Neural progenitor cell (in vitro differentiated cells): ENCODE measurements at regions not wholly inside any gene's neighbourhood (a gene's known extent, or its start where the extent isn't known, plus 50 kb on each side); places are given as distances from the start of the nearest gene placed in this dataset.

ENCODE experiments used
- DNase-seq: peaks from one replicate; pipeline ENCODE4 v3.0.0-alpha.2; 2016; ENCODE audit warnings: low spot score
- H2AFZ ChIP-seq: fragments of 200-600 bp; sonication (generic); replicated peaks from 2 replicates; pipeline ENCODE4 v1.6.1; 2016; ENCODE audit warnings: antibody characterized with exemption
- H3F3A ChIP-seq: fragments of 200-600 bp; sonication (generic); 2 replicates; pipeline ENCODE4 v1.6.1; 2016; ENCODE audit warnings: antibody characterized with exemption, low read depth
- H3K27ac ChIP-seq: fragments of 200-600 bp; sonication (generic); 2 replicates; pipeline ENCODE4 v1.5.1; 2016; ENCODE audit warnings: mild to moderate bottlenecking
- H3K27me3 ChIP-seq: fragments of 200-600 bp; sonication (generic); 2 replicates; pipeline ENCODE4 v1.6.1; 2016; ENCODE audit warnings: mild to moderate bottlenecking, moderate library complexity
- H3K36me3 ChIP-seq: fragments of 200-600 bp; sonication (generic); 2 replicates; pipeline ENCODE4 v1.5.1; 2016
- H3K4me1 ChIP-seq: fragments of 200-600 bp; sonication (generic); 2 replicates; pipeline ENCODE4 v1.6.1; 2016; ENCODE audit warnings: mixed run types
- H3K4me2 ChIP-seq: fragments of 200-600 bp; sonication (generic); 2 replicates; pipeline ENCODE4 v1.6.1; 2016
- H3K4me3 ChIP-seq: fragments of 200-600 bp; sonication (generic); 2 replicates; pipeline ENCODE4 v1.5.1; 2016
- H3K79me2 ChIP-seq: fragments of 200-600 bp; sonication (generic); 2 replicates; pipeline ENCODE4 v1.6.1; 2016; ENCODE audit warnings: low read depth
- H3K9ac ChIP-seq: fragments of 200-600 bp; sonication (generic); 2 replicates; pipeline ENCODE4 v1.6.1; 2016
- H3K9me3 ChIP-seq: fragments of 200-600 bp; sonication (generic); 2 replicates; pipeline ENCODE4 v1.5.1; 2016; ENCODE audit warnings: low read depth
- H4K20me1 ChIP-seq: fragments of 200-600 bp; sonication (generic); 2 replicates; pipeline ENCODE4 v1.6.1; 2016; ENCODE audit warnings: low read depth
- H3K27ac Mint-ChIP-seq: 3 replicates; pipeline ENCODE4 v1.8.0; 2021; ENCODE audit warnings: mixed read lengths
- H3K27me3 Mint-ChIP-seq: 2 replicates; pipeline ENCODE4 v1.8.0; 2022; ENCODE audit warnings: low read depth, mild to moderate bottlenecking, inconsistent platforms, moderate library complexity, mixed read lengths; ENCODE audit not compliant: insufficient read depth
- H3K36me3 Mint-ChIP-seq: 3 replicates; pipeline ENCODE4 v1.8.0; 2021; ENCODE audit warnings: mixed read lengths
- H3K4me1 Mint-ChIP-seq: 3 replicates; pipeline ENCODE4 v1.8.0; 2021; ENCODE audit warnings: mixed read lengths
- H3K4me3 Mint-ChIP-seq: 3 replicates; pipeline ENCODE4 v1.8.0; 2021; ENCODE audit warnings: mild to moderate bottlenecking, moderate library complexity, mixed read lengths
- H3K9me3 Mint-ChIP-seq: 3 replicates; pipeline ENCODE4 v1.8.0; 2020; ENCODE audit warnings: mixed read lengths
- CTCF ChIP-seq: fragments of 200-600 bp; sonication (generic); IDR thresholded peaks from 2 replicates; pipeline ENCODE4 v1.5.1; 2017; ENCODE audit warnings: antibody characterized with exemption, mild to moderate bottlenecking
- EZH2 ChIP-seq: fragments of 200-600 bp; sonication (generic); IDR thresholded peaks from 2 replicates; pipeline ENCODE4 v1.6.1; 2017; ENCODE audit warnings: antibody characterized with exemption, mild to moderate bottlenecking, moderate library complexity
- EZH2phosphoT487 ChIP-seq: fragments of 200-600 bp; sonication (generic); IDR thresholded peaks from 2 replicates; pipeline ENCODE4 v1.6.1; 2017; ENCODE audit warnings: antibody characterized with exemption

- Histone ChIP-seq H3F3A (no peaks in the 10 kb centered on the region), H3K9ac (no peak overlapping the region), H3K4me2 (no peak overlapping the region), H3K36me3 (no peaks in the 10 kb centered on the region), H3K79me2 (no peaks in the 10 kb centered on the region), H3K9me3 (no peaks in the 10 kb centered on the region), H3K4me3 (no peak overlapping the region), H4K20me1 (no peaks in the 10 kb centered on the region), H3K27ac (no peak overlapping the region), H2AFZ (no peak overlapping the region), H3K4me1 (no peaks in the 10 kb centered on the region), H3K27me3 (no peaks in the 10 kb centered on the region)
- Mint-ChIP-seq H3K27me3 (no peaks in the 10 kb centered on the region), H3K27ac (no peak overlapping the region), H3K4me1 (no peaks in the 10 kb centered on the region), H3K4me3 (no peak overlapping the region), H3K36me3 (no peaks in the 10 kb centered on the region), H3K9me3 (no peaks in the 10 kb centered on the region)
- DNase-seq, result no peak
- no peak for TF ChIP-seq EZH2phosphoT487
- TF ChIP-seq CTCF, result no peak
- TF ChIP-seq EZH2, result no peak
Measured at GRCh38 chr3:164741869-164742268, 336.4 kb downstream of the SI start.

- Histone ChIP-seq H3F3A (no peaks in the 10 kb centered on the region), H3K27ac (no peak overlapping the region), H3K79me2 (no peaks in the 10 kb centered on the region), H4K20me1 (no peaks in the 10 kb centered on the region), H3K4me3 (no peak overlapping the region), H2AFZ (peak overlapping the region; percentile 15), H3K4me1 (no peaks in the 10 kb centered on the region), H3K4me2 (no peak overlapping the region), H3K27me3 (no peaks in the 10 kb centered on the region), H3K36me3 (no peaks in the 10 kb centered on the region), H3K9me3 (no peaks in the 10 kb centered on the region), H3K9ac (no peak overlapping the region)
- Mint-ChIP-seq H3K27ac (no peak overlapping the region), H3K4me1 (peaks cover 14% of the 10 kb centered on the region), H3K27me3 (peaks cover 2% of the 10 kb centered on the region), H3K9me3 (no peaks in the 10 kb centered on the region), H3K36me3 (no peaks in the 10 kb centered on the region), H3K4me3 (no peak overlapping the region)
- DNase-seq, result no peak
- TF ChIP-seq EZH2phosphoT487, result no peak
- no peak for TF ChIP-seq CTCF
- TF ChIP-seq EZH2, result no peak
Measured at GRCh38 chr3:164737174-164737573, 341.1 kb downstream of the SI start.

- Mint-ChIP-seq H3K4me1 (peaks cover 24% of the 10 kb centered on the region), H3K36me3 (no peaks in the 10 kb centered on the region), H3K27ac (no peak overlapping the region), H3K27me3 (peaks cover 2% of the 10 kb centered on the region), H3K4me3 (no peak overlapping the region), H3K9me3 (no peaks in the 10 kb centered on the region)
- Histone ChIP-seq H3K36me3 (no peaks in the 10 kb centered on the region), H3F3A (no peaks in the 10 kb centered on the region), H3K27me3 (no peaks in the 10 kb centered on the region), H3K79me2 (no peaks in the 10 kb centered on the region), H3K4me1 (no peaks in the 10 kb centered on the region), H3K4me3 (no peak overlapping the region), H4K20me1 (no peaks in the 10 kb centered on the region), H2AFZ (no peak overlapping the region), H3K27ac (no peak overlapping the region), H3K9ac (no peak overlapping the region), H3K4me2 (no peak overlapping the region), H3K9me3 (no peaks in the 10 kb centered on the region)
- DNase-seq, result no peak
- TF ChIP-seq EZH2 (no peak), CTCF (no peak), EZH2phosphoT487 (no peak)
Measured at GRCh38 chr3:164732166-164732565, 346.1 kb downstream of the SI start.
